T follicular helper cell (primary cell): ENCODE measurements at regions not wholly inside any gene's neighbourhood (a gene's known extent, or its start where the extent isn't known, plus 50 kb on each side); places are given as distances from the start of the nearest gene placed in this dataset.
"Not testable (repeated sequence)": the region's sequence is repeated elsewhere in the genome, so short reads cannot be mapped to it uniquely, and the experiment has no call there.

Experiments used
- DNase-seq: peaks from one replicate; pipeline ENCODE4 v3.0.0-alpha.2; 2020; ENCODE audit warnings: low read depth

DNA sequence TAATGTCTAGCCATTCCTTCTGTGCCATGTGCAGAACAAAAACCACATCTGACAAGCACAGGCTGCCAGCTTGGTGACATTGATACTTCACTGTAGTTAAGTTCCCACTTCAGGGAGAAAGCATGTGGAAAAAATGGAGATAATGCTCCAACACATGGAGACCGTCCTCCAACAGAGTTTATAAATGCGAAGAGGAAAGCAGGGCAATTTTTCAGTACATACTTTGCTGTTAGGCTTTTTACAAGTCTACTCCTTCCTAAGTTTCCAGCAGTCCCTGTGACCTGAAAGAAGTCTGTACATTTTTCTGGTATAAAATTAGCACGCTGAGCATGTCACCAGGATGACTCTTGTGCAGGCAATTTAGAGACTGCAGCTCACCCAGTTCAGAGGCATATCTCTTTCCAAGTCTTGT, 766.9 kb upstream of the IGFBP7 start:
- no peak for DNase-seq

DNA sequence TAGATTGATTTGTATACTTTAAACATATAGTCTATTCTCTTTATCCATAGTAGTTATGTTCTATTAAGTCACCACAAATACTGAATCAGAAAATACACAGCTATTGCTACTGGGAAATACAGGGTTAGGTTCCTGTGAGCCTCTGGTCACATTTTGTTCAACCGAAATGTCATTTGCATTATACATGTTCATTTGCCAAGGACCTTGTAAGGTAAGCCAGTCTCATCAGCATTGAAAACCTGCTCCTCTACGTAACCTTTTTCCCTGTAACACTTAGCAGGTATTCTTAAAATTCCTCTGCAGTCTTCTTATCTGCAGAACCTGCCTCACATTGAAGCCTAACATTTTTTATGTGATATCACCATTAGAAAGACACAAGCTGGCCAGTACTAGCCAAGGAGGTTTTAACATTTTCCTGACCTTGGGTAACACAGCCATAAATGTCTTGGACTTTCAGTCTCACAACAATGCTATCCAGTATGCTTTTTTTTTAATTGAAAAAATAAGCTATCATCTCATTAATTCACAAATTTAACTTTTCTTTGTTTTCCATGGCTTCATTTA, 765.7 kb upstream of the IGFBP7 start:
- DNase-seq = no peak

DNA sequence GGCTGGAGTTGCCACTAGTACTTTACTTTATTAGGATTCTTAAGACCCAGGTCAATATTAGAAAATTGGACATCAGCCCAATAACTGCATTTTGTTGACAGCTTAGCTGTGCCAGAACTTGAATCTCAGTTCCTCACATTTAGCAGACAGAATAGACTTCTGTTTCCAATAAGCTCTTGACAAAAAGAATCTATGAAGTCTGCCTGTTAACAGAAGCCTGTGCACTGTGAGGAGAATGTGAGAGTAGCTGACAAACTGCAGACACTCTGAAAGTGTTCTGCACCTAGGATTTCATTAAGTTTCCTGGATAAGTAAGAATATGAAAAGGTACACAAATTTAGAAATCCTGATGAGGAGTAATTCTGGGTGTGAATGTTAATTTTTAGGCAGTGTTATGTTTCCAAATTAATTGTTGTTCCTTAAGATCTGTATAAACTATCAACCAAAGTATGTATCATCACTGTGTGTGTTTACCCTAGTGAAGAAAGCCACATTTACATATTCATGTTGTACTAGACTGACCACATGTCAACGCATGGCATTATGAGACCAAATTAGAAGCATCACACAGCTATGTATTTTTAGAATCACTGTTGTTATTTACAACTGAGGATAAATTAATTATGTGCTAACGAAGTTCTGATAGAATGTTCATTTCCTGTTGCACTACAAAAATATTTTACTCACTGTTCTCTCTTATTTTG, 756.4 kb upstream of the IGFBP7 start:
- no peak for DNase-seq

DNA sequence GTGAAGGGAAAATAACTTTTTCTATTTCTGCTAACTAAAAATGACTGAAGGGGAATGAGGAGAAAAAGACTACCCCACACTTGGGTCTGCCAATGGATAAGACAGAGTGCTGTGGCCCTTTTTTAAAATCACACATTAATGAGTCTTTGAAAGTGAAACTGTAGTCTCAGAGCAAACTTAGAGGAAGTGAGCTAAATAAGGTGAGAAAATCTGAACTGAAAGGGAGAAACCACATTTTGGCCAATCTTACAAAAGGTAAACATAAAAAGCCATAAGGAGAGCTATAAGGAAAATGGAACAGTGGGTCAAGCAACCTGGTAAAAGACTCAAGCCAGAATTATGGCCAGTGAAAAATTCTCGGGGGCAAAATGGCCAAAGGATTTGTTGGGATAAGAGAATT, 755.1 kb upstream of the IGFBP7 start:
- DNase-seq = no peak

DNA sequence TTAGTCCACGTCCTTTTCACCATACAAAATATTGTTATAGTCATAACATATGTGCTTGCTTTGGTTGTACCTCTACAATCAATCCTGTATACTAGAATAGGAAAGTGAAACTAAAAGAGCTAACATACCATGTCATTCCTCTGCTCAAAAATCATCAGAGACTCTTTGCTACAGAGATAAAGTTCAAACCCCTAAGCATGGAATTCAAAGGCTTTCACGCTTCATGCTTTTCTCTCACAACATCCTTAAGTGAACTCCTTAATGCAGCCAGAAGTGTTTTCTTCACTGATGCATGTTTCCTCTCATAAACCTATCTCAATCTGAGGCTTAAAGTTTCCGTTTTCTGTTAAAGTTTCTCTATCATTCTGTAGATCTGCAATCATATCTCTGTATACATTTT, 744.6 kb upstream of the IGFBP7 start:
- no peak for DNase-seq

DNA sequence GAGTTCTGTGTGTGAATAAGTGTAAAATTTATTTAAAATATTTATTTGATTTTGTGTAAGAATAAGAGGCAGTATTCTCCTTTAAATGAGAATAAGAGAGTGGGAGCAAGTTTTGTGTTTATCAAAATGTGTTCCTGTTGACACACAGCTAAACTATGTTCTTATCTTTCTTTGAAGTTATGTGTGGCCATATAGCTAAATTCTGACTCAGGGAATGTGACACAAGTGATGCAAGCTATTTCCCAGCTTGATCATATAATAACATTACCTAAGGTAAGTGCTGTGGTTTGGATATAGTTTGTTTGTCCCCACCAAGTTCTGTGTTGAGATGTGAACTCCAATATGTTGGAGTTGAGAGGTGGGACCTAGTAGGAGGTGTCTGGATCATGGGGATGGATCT, 740.0 kb upstream of the IGFBP7 start:
- no peak for DNase-seq

DNA sequence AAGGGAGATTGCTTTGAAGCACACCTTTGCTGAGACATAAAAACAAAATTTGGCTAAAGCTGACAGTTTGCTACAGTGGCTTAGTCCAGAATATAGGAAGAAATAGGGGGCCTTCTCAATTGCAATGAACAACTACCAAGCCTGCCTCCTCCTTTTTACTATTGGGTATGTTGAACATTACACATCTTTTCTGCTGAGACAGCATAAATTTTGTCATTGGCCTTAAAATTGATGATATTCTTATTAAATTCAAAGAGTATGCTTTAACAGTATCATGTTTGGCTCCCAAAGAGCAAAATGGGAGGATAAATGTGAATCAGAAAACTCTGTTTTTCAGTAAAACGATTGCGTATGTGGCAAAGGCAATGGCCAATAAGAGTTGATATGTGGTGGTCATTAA, 721.9 kb upstream of the IGFBP7 start:
- DNase-seq = no peak

DNA sequence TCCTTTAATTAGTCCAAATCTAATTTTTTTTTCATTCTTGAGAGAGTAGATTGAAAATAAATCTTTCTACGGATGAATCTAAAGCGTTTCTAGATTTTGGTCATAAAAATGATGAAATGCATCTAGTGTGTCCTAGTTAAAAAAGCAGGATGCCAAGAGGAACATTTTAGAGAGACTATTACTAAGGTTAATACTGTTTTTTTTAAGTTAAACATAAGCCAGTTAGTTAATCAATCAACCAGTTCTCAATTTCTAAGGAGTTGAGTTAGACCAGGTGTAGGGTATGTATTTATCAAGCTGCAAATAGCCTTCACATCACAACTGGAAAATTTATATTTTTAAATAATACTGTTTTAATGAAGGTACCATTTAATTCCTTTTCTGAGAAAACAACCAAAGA, 679.5 kb upstream of the IGFBP7 start:
- no peak for DNase-seq

DNA sequence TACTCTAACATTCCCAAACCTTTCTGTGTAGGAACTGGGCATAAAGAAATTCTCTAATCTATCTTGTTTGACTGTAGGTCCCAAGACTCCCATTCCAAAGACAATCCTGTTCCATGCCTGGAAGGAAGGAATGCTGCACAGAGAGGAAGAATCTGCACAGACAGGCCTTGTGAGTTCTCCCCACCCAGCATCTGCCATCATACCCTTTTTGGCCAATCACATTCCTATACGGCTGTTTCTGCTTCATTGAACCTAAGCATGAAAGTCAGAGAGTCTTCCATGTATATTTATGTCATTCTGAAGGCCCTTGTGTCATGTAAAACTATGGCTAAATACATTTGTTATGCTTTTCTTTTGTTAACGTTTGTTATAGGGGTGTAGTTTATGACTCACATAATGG, 667.7 kb upstream of the IGFBP7 start:
- no peak for DNase-seq

DNA sequence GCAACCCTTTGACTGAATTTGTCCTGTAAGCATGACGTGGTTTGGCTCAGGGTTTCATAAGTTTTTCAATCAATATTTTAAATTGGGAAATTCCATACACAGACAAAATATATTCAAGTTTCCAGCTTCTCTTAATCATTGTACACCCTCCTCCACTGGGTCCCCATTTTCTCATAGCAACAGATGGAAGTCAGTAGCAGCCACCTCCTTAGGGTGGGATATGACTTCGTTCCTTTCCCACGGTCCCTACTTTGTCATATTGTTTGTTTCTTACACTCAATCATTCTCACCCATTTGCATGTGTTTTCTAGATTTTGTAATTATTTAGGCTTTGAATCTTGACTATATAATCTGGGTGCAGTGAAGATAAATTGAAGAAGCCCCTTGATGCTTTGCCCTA, 664.5 kb upstream of the IGFBP7 start:
- no peak for DNase-seq

DNA sequence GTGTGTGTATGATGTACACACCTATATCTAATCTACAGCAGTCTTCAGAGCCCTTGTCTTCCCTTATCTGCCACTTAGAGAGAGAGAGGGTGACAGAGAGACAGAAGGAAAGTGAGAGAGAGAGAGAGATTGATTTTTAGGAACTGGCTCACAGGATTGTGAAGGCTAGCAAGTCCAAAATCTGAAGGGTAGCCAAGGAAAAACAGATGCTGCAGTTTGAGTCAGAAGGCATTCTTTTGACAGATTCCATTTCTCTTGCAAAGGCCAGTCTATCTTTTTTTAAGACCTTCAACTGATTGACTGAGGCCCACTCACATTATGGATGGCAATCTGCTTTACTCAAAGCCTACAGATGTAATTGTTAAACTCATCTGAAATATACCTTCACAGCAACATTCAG, 664.0 kb upstream of the IGFBP7 start:
- DNase-seq = no peak

DNA sequence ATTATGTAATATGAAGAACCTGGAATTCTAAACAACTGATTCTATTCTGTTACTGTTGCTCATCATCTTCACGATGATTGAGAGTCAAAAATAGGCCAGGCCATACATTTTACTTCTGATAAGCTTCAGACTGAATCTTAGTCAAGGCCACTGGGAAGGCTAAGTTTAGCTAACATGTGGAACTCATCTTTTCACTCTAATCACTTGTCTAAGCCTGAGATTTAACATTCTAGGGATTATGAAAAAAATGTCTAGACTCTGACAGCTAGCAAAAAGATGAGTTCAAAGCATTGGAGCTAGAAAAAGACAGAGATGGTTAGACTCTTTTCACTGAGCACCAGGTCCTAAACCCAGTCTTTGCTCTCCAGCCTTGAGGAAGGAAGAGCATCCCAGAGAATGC, 656.2 kb upstream of the IGFBP7 start:
- DNase-seq = no peak

DNA sequence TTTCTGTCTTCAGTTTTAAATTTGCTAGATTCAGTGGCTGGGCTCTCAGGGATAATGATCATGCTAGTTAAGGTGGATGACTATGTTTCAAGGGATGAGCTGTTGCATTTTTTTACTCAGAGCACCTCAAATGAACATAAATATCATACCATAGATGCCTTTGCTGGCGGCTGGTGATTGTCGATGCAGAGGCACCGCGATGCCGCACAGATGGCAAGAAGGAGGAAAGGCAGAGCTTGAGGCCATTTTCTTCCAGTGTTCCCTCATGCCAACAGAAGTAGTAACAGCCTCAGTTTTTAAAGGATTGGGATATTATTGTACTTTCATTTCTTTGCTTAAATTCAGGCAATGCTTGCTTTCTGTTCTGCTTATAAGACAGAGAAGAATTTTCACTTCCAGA, 654.7 kb upstream of the IGFBP7 start:
- DNase-seq = no peak

DNA sequence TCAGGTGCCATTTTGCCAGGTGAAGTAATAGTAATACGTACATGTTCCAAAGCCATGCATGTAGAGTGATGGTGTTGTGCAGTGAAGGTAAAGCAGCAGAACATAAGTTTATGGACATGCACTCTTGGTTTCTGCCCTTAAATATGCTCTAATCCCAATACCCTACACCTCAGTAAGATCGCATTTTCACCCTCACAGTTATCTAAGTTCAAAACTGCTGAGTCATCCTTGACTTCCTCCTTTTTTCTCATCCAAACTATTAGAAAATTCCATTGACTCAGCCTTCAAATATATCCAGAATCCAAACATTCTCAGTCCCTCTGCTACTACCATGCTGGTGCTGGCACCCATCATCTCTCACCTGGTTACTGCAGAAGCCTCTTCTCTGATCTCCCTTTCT, 652.9 kb upstream of the IGFBP7 start:
- DNase-seq = no peak

DNA sequence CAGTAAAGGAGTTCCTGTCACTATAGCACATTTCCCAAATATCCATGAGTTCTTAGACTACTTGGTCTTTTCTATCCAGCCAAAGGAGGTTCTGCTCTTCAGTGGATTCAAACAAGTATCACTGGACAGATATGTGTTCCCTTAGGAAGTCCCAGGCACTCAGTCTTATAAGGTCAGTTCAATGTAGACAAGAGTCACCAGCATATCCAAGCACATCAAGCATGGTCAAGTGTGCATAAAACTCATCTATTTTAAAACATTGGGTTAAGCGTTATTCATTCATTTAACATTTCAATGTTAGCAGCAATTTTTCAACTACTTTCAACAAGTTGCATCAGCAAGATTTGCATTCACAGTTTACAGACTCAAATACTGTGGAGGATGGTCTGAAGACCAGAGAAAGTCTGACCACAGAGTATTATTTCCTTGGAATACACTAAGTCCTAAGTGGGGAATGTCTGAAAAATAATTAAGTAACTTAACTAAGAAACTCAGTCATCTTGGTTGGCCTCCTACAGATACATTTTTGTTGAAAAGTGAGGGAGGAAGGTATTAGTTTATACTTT, 630.5 kb upstream of the IGFBP7 start:
- no peak for DNase-seq

DNA sequence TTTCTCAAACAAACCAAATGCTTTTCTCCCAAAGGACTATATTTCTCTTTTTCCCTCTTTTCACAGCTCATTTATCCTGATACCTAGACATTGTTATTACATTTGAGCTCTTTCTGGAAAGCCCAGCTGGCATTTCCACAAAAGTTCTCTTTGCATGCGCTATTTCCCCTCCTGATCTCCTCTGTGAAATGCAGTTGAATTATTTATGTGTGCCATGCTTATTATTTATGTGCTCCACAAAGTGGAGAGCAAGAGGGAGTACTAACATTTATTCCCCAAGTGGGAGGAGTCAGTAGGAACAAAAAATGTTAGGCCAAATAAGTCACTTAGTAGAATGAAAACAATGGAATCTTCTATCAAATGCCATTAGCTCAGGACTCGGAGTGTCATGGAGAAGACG, 626.6 kb upstream of the IGFBP7 start:
- no peak for DNase-seq

DNA sequence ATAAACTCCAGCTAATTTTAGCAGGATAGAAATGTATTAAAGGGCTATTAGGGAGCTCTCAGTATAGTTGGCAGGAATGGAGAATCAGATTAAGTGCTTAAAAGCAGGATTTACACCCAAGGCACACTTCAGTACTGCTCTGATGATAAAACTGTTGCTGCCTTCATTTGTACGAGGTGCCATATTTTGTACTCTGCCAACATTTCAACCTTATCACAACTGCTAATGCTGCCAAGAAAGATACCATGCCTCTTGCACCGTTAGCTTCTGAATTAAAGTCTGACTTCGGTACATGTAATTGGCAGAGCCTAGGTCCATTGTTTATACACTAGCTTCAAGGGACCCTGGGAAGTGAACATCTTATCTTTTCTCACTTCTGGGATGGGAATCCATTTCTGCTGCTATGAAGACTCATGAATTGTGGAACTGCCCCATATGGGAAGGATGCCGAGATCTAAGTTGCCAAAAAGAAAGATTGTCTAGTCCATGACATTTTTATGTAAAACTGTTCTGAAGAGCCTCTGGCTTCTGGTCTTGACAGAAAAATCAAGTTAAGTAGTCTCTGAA, 624.0 kb upstream of the IGFBP7 start:
- DNase-seq = no peak

DNA sequence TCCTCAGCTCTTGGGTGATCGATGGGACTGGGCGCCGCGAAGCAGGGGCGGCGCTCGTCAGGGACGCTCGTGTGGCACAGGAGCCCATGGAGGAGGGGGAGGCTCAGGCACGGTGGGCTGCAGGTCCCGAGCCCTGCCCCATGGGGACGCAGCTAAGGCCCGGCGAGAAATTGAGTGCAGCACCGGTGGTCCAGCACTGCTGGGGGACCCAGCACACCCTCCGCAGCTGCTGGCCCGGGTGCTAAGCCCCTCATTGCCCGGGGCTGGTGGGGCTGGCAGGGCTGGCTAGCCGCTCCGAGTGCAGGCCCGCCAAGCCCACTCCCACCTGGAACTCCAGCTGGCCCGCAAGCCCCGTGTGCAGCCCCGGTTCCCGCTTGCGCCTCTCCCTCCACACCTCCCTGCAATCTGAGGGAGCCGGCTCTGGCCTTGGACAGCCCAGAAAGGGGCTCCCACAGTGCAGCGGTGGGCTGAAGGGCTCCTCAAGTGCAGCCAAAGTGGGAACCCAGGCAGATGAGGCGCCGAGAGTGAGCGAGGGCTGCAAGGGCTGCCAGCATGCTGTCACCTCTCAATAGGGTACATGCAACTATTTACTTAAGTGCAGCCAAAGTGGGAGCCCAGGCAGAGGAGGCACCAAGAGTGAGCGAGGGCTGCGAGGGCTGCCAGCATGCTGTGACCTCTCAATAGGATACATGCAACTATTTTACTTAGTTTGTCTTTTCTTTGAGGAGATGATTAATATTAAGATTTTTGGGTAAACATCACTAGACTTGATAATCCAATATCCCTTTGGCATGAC, 619.8 kb upstream of the IGFBP7 start:
- not testable (repeated sequence) for DNase-seq

DNA sequence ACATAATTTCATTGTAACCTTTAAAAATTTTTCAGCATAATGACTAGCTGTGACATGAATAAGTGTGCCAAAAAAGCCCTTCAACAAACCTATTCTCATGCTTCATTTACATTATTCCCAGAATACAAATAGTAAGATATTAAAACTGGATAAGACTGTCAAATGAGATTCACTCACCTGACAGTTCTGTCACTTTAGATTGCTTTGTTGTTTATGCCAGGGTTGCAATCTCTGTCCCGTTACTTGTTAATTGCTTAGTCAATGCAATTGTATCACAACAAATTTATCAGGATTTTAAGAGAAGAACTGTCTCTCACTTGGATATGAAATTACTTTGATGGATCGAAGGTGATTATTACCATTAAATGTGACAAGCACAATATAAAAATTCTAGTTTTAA, 616.0 kb upstream of the IGFBP7 start:
- no peak for DNase-seq

DNA sequence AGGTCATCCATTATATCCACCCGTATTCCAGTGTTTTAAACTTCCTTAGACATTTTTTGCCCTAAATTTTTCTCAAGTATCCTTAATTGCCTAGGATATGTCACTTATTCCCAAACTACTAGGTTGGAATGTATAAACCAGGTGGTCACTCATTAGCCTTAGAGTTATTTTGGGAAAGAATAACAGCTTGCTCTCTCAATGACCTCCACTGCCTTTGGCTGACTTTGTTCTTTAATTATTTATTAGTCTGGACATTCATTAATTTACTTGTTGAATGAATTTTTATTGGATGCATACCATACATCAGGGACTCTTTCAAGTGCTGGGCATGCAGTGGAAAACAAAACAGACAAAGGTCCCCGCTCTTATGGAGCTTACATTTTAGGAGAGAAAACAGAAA, 609.3 kb upstream of the IGFBP7 start:
- DNase-seq = no peak

DNA sequence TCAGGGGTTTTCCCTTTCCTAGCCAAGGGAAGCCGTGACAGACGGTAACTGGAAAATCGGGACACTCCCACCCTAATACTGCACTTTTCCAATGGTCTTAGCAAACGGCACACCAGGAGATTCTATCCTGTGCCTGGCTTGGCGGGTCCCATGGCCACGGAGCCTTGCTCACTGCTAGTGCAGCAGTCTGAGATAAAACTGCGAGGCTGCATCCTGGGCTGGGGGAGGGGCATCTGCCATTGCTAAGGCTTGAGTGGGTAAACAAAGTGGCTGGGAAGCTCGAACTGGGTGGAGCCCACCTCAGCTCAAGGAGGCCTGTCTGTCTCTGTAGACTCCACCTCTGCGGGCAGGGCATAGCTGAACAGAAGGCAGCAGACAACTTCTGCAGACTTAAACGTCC, 604.1 kb upstream of the IGFBP7 start:
- not testable (repeated sequence) for DNase-seq

DNA sequence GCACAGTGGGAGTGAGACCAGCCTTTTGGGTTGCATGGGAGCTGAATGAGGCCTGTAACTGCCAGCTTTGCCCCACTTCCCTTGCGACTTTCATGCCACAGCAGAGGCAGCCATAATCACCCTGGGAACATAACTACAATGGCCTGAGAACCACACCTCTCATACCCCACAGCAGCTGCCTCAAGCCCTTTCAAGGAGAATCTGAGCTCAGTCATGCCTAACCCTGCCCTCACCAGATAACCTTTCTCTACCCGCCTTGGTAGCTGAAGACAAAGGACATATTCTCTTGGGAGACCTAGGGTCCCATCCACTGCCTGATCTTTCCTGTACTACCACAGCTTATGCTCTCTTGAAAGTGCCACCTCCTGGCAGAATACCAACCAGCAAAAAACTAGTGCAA, 599.9 kb upstream of the IGFBP7 start:
- no peak for DNase-seq

DNA sequence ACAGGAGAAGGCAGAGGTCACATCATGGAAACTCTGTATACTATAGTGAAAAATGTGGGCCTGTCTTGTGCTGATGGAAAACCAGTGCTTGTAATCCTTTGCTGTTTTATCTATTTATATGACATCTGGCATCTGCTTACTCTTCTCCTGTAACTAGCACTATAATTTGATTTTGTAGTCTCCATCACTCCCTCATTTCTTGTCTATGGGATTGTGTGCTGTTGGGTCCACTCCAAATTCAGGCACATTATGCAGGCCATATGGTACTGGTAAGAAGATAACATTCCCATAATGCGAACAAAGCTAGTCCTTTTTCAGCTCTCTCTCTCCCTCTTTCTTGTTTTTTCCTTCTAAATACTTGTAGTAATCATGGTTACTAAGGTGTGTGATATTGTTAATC, 581.2 kb upstream of the IGFBP7 start:
- DNase-seq = no peak
